H9 (cell line): ENCODE measurements at regions not wholly inside any gene's neighbourhood (a gene's known extent, or its start where the extent isn't known, plus 50 kb on each side); places are given as distances from the start of the nearest gene placed in this dataset.

Source experiments
- DNase-seq: peaks from one replicate; pipeline ENCODE4 v3.0.0-alpha.2; 2017
- H2AFZ ChIP-seq: one replicate; pipeline ENCODE4 v1.6.1; 2013; ENCODE audit warnings: mild to moderate bottlenecking, low read length, control low read depth, moderate library complexity
- H2AK5ac ChIP-seq: 2 replicates; pipeline ENCODE4 v1.6.1; 2013; ENCODE audit warnings: low read length, control low read depth, mixed read lengths; ENCODE audit not compliant: insufficient read length
- H2BK120ac ChIP-seq: one replicate; pipeline ENCODE4 v1.6.1; 2013; ENCODE audit warnings: low read depth, mild to moderate bottlenecking, low read length, control low read depth, inconsistent platforms; ENCODE audit not compliant: poor library complexity, severe bottlenecking
- H2BK12ac ChIP-seq: 2 replicates; pipeline ENCODE4 v1.6.1; 2013; ENCODE audit warnings: low read length, control low read depth, mixed read lengths, low read depth; ENCODE audit not compliant: insufficient read length
- H2BK15ac ChIP-seq: 2 replicates; pipeline ENCODE4 v1.6.1; 2013; ENCODE audit warnings: low read depth, low read length, control low read depth
- H2BK20ac ChIP-seq: one replicate; pipeline ENCODE4 v1.6.1; 2013; ENCODE audit warnings: low read depth, mild to moderate bottlenecking, low read length, control low read depth, inconsistent platforms; ENCODE audit not compliant: poor library complexity, severe bottlenecking
- H2BK5ac ChIP-seq: 2 replicates; pipeline ENCODE4 v1.6.1; 2013; ENCODE audit warnings: low read length, control low read depth, mixed read lengths; ENCODE audit not compliant: insufficient read length
- H3K14ac ChIP-seq: 2 replicates; pipeline ENCODE4 v1.6.1; 2013; ENCODE audit warnings: low read length, control low read depth; ENCODE audit not compliant: insufficient read depth
- H3K18ac ChIP-seq: 2 replicates; pipeline ENCODE4 v1.6.1; 2013; ENCODE audit warnings: low read depth, mild to moderate bottlenecking, mixed read lengths, low read length, control low read depth; ENCODE audit not compliant: insufficient read length
- H3K23ac ChIP-seq: 2 replicates; pipeline ENCODE4 v1.6.1; 2013; ENCODE audit warnings: low read length, control low read depth, mixed read lengths, low read depth; ENCODE audit not compliant: insufficient read length
- H3K23me2 ChIP-seq: 2 replicates; pipeline ENCODE4 v1.6.1; 2013; ENCODE audit warnings: low read depth, mild to moderate bottlenecking, mixed read lengths, low read length, control low read depth; ENCODE audit not compliant: insufficient read length, poor library complexity, severe bottlenecking
- H3K27ac ChIP-seq: 2 replicates; pipeline ENCODE4 v1.5.1; 2013; ENCODE audit warnings: low read length, control low read depth, mixed read lengths, low read depth; ENCODE audit not compliant: insufficient read length
- H3K27me3 ChIP-seq: 2 replicates; pipeline ENCODE4 v1.6.1; 2013; ENCODE audit warnings: low read length, control low read depth, inconsistent platforms; ENCODE audit not compliant: insufficient read depth
- H3K4ac ChIP-seq: 2 replicates; pipeline ENCODE4 v1.6.1; 2013; ENCODE audit warnings: low read depth, mild to moderate bottlenecking, control low read depth, inconsistent platforms, low read length, moderate library complexity
- H3K4me1 ChIP-seq: 2 replicates; pipeline ENCODE4 v1.6.1; 2013; ENCODE audit warnings: low read length, control low read depth, inconsistent platforms; ENCODE audit not compliant: insufficient read depth
- H3K4me2 ChIP-seq: 2 replicates; pipeline ENCODE4 v1.6.1; 2013; ENCODE audit warnings: low read length, control low read depth, mixed read lengths; ENCODE audit not compliant: insufficient read length, insufficient read depth
- H3K56ac ChIP-seq: 2 replicates; pipeline ENCODE4 v1.6.1; 2013; ENCODE audit warnings: low read depth, mild to moderate bottlenecking, mixed read lengths, low read length, control low read depth; ENCODE audit not compliant: insufficient read length
- H3K79me1 ChIP-seq: 2 replicates; pipeline ENCODE4 v1.6.1; 2013; ENCODE audit warnings: low read depth, mild to moderate bottlenecking, moderate library complexity, low read length, control low read depth, inconsistent platforms; ENCODE audit not compliant: insufficient read depth, poor library complexity, severe bottlenecking
- H3K79me2 ChIP-seq: 2 replicates; pipeline ENCODE4 v1.6.1; 2013; ENCODE audit warnings: low read length, control low read depth, inconsistent platforms; ENCODE audit not compliant: insufficient read depth
- H3K9ac ChIP-seq: 2 replicates; pipeline ENCODE4 v1.6.1; 2013; ENCODE audit warnings: low read length, control low read depth, mixed read lengths; ENCODE audit not compliant: insufficient read length; ENCODE audit errors: extremely low read depth
- H3K9me3 ChIP-seq: one replicate; pipeline ENCODE4 v1.6.1; 2013; ENCODE audit warnings: low read depth, low read length, inconsistent platforms; ENCODE audit not compliant: control insufficient read depth
- H3T11ph ChIP-seq: one replicate; pipeline ENCODE4 v1.6.1; 2013; ENCODE audit warnings: mild to moderate bottlenecking, low read length, control low read depth, inconsistent platforms
- H4K20me1 ChIP-seq: one replicate; pipeline ENCODE4 v1.6.1; 2013; ENCODE audit not compliant: control insufficient read depth, insufficient read length, insufficient read depth
- H4K5ac ChIP-seq: 2 replicates; pipeline ENCODE4 v1.6.1; 2013; ENCODE audit warnings: low read depth, mild to moderate bottlenecking, mixed read lengths, low read length, control low read depth; ENCODE audit not compliant: insufficient read length
- H4K8ac ChIP-seq: replicated peaks from 2 replicates; pipeline ENCODE4 v1.6.1; 2013; ENCODE audit warnings: low read length, control low read depth, mixed read lengths, low read depth; ENCODE audit not compliant: insufficient read length
- H4K91ac ChIP-seq: 2 replicates; pipeline ENCODE4 v1.6.1; 2013; ENCODE audit warnings: low read depth, mild to moderate bottlenecking, moderate library complexity, mixed read lengths, low read length, control low read depth; ENCODE audit not compliant: insufficient read length
- H3K27ac Mint-ChIP-seq, 3 experiments: 2 replicates in 2 of 3; 3 replicates in 1 of 3; pipeline ENCODE4 v1.8.0; 2020 to 2021; ENCODE audit warnings: mixed read lengths in 3 of 3, mild to moderate bottlenecking in 1 of 3, moderate library complexity in 1 of 3
- H3K27me3 Mint-ChIP-seq: 2 replicates; pipeline ENCODE4 v1.8.0; 2021; ENCODE audit warnings: low read depth, mild to moderate bottlenecking, moderate library complexity, mixed read lengths
- H3K36me3 Mint-ChIP-seq, 3 experiments: 2 replicates in 2 of 3; 3 replicates in 1 of 3; pipeline ENCODE4 v1.8.0; 2020 to 2021; ENCODE audit warnings: low read depth in 3 of 3, mixed read lengths in 3 of 3; ENCODE audit not compliant: insufficient read depth in 1 of 3
- H3K4me1 Mint-ChIP-seq, 2 experiments: 2 replicates each; pipeline ENCODE4 v1.8.0; 2020; ENCODE audit warnings: mixed read lengths in 2 of 2
- H3K4me3 Mint-ChIP-seq, 2 experiments: 2 replicates in 1 of 2; 3 replicates in 1 of 2; pipeline ENCODE4 v1.8.0; 2020 to 2021; ENCODE audit warnings: mild to moderate bottlenecking in 2 of 2, mixed read lengths in 2 of 2, moderate library complexity in 1 of 2
- H3K9me3 Mint-ChIP-seq, 2 experiments: 2 replicates in 1 of 2; 3 replicates in 1 of 2; pipeline ENCODE4 v1.8.0; 2020; ENCODE audit warnings: mild to moderate bottlenecking in 2 of 2, mixed read lengths in 2 of 2, moderate library complexity in 1 of 2
- CTCF ChIP-seq: fragments of 200-600 bp; sonication (generic); conservative IDR thresholded peaks from 3 replicates; pipeline ENCODE4 v1.8.0; 2021; ENCODE audit warnings: antibody characterized with exemption, mild to moderate bottlenecking
- WGBS: extraction: QIAGEN DNeasy Blood & Tissue Kit; methylation state at CpG from one replicate; pipeline ENCODE4 v1.1.7; 2013; ENCODE audit warnings: missing lambda C conversion rate, low lambda C conversion rate, mixed read lengths; ENCODE audit not compliant: insufficient read length; ENCODE audit errors: extremely low coverage; 5-methylcytosine and 5-hydroxymethylcytosine counted together

- Histone ChIP-seq H3K14ac (no peak overlapping the region), H3K4me1 (peaks cover 3% of the 10 kb centered on the region; the same call in 1 of the 2 replicates), H3K27ac (no peak overlapping the region), H3K9me3 (no peaks in the 10 kb centered on the region), H3K23me2 (no peaks in the 10 kb centered on the region), H2BK15ac (no peak overlapping the region), H3K79me2 (no peaks in the 10 kb centered on the region), H4K5ac (no peak overlapping the region), H2AK5ac (no peak overlapping the region), H3K23ac (no peak overlapping the region), H2BK20ac (no peak overlapping the region), H3K79me1 (no peaks in the 10 kb centered on the region), H3K56ac (no peak overlapping the region), H3T11ph (no peak overlapping the region), H4K91ac (no peak overlapping the region), H2BK120ac (no peak overlapping the region), H4K8ac (no peak overlapping the region), H2AFZ (no peak overlapping the region), H3K18ac (no peak overlapping the region), H2BK12ac (no peak overlapping the region), H4K20me1 (no peaks in the 10 kb centered on the region), H2BK5ac (no peak overlapping the region), H3K4me2 (no peak overlapping the region), H3K4ac (no peak overlapping the region), H3K9ac (no peak overlapping the region), H3K27me3 (no peaks in the 10 kb centered on the region; the same call in 1 of the 2 replicates)
- Mint-ChIP-seq H3K27ac (no peak overlapping the region), H3K4me3 (no peak overlapping the region), H3K36me3 (peaks cover 0 to 9% (median 3%) of the 10 kb centered on the region in 3 experiments; a peak in 3 of 7 replicates), H3K27me3 (no peaks in the 10 kb centered on the region), H3K9me3 (peaks cover 9 to 11% of the 10 kb centered on the region in 2 experiments), H3K4me1 (peaks cover 0 to 3% of the 10 kb centered on the region in 2 experiments; a peak in 1 of 4 replicates)
- DNase-seq, result no peak
- no CpG with 5 or more reads among the region's 1 CpG for WGBS
- TF ChIP-seq CTCF, result no peak
These were observed 180.7 kb upstream of the CRIM1 start for GRCh38 chr2:36174920-36175319.
